Breast epithelium (tissue), 4 donors: ENCODE measurements at regions not wholly inside any gene's neighbourhood (a gene's known extent, or its start where the extent isn't known, plus 50 kb on each side); places are given as distances from the start of the nearest gene placed in this dataset.

Experiments used
- DNase-seq, 2 donors: peaks; one replicate each; pipeline ENCODE4 v3.0.0-alpha.2; 2019; ENCODE audit warnings: low spot score in 2 of 2
- H3K27ac ChIP-seq, 2 donors: fragments of 200-600 bp; sonication (generic) in 1 of 2; one replicate each; pipeline ENCODE4 v1.5.1; 2016 to 2019; ENCODE audit warnings: mild to moderate bottlenecking in 1 of 2
- H3K27me3 ChIP-seq, 2 donors: fragments of 200-600 bp; sonication (generic) in 1 of 2; one replicate each; pipeline versions ENCODE4 v1.5.1 to v1.6.0; 2017 to 2019; ENCODE audit warnings: control low read depth in 1 of 2, mild to moderate bottlenecking in 1 of 2
- H3K36me3 ChIP-seq: fragments of 200-600 bp; one replicate; pipeline ENCODE4 v1.5.1; 2019
- H3K4me1 ChIP-seq, 2 donors: fragments of 200-600 bp; sonication (generic); one replicate each; pipeline ENCODE4 v1.5.1; 2016 to 2019; ENCODE audit warnings: control low read depth in 1 of 2
- H3K4me3 ChIP-seq, 3 donors: fragments of 200-600 bp; sonication (generic); 1 replicate in 2 of 3; 2 replicates in 1 of 3; pipeline ENCODE4 v1.5.1; 2016 to 2019; ENCODE audit warnings: mild to moderate bottlenecking in 3 of 3, moderate library complexity in 2 of 3
- H3K9me3 ChIP-seq, 2 donors: fragments of 200-600 bp; sonication (generic) in 1 of 2; one replicate each; pipeline ENCODE4 v1.5.1; 2016 to 2019; ENCODE audit warnings: control low read depth in 1 of 2
- POLR2A ChIP-seq: fragments of 450-650 bp; IDR thresholded peaks from one replicate; pipeline ENCODE4 v1.6.1; 2016; ENCODE audit warnings: antibody characterized with exemption, mild to moderate bottlenecking, moderate library complexity
- POLR2AphosphoS5 ChIP-seq, 3 donors: sonication (generic); formaldehyde crosslinking; IDR thresholded peaks; one replicate each; pipeline ENCODE4 v1.6.1; 2017; ENCODE audit warnings: antibody characterized with exemption in 3 of 3
- intact Hi-C: fragments of 100-400 bp; cut with DNase I; formaldehyde crosslinking; loops from one replicate; pipeline ENCODE4 v1.15.1; 2023; ENCODE audit warnings: low total_unique reads
- TF ChIP-seq, protein P1 (sequence below), 3 donors: fragments of 450-650 bp; IDR thresholded peaks; one replicate each; pipeline ENCODE4 v1.5.1; 2016 to 2017; ENCODE audit warnings: antibody characterized with exemption in 3 of 3, mild to moderate bottlenecking in 3 of 3, moderate library complexity in 3 of 3

DNA sequence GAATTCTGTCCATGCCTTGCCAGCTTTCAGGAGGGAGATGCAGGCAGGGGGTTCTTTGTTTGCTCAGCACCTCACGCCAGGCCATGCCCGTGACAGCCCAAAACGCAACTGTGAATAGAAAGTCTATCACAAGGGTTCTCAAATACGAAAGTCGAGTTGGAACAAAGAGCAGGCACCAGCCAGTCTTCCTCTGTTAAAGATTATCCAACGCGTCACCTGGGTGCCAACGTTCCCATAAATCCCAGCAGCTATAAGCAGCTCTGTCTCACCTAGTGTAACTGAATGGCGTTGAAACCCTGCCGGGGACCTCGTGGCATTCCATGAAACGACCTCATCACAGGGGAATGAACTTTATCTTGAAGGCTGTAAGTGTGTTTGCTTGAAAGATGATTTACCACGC, 84.8 kb upstream of the GATA6 start:
- H3K36me3 ChIP-seq, result no peaks in the 10 kb centered on the region
- H3K27ac ChIP-seq, result no peak overlapping the region
- no peaks in the 10 kb centered on the region for H3K27me3 ChIP-seq
- intact Hi-C loops, result no loop called here
- DNase-seq, result no peak
- H3K4me1 ChIP-seq, result no peaks in the 10 kb centered on the region
- TF ChIP-seq POLR2AphosphoS5 (IDR thresholded peaks at IDR 0.05), result no peak
- TF ChIP-seq, protein P1, sequence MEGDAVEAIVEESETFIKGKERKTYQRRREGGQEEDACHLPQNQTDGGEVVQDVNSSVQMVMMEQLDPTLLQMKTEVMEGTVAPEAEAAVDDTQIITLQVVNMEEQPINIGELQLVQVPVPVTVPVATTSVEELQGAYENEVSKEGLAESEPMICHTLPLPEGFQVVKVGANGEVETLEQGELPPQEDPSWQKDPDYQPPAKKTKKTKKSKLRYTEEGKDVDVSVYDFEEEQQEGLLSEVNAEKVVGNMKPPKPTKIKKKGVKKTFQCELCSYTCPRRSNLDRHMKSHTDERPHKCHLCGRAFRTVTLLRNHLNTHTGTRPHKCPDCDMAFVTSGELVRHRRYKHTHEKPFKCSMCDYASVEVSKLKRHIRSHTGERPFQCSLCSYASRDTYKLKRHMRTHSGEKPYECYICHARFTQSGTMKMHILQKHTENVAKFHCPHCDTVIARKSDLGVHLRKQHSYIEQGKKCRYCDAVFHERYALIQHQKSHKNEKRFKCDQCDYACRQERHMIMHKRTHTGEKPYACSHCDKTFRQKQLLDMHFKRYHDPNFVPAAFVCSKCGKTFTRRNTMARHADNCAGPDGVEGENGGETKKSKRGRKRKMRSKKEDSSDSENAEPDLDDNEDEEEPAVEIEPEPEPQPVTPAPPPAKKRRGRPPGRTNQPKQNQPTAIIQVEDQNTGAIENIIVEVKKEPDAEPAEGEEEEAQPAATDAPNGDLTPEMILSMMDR (IDR thresholded peaks at IDR 0.05), result no peak
- no peak for TF ChIP-seq POLR2A
- no peaks in the 10 kb centered on the region for H3K9me3 ChIP-seq
- H3K4me3 ChIP-seq, result no peak overlapping the region

DNA sequence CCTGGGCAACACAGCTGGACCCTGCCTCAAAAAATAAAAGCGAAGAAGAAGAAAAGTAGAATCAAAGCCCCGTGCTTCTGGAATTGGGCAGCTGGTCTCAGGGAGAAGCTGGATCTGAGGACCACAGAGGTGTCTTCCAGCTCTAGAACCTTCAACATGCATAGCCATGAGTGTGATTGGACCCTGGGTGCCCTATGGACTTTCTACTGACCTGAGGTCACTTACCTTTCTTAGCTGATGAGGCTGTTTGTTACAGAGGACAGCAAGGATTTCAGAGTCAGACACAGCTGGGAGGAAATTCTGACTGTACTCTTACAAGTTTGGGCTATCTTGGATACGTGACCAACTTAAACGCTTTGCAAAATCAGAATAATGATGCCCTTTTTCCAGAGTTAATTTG, 82.4 kb upstream of the GATA6 start:
- H3K27ac ChIP-seq, result no peak overlapping the region
- no peak for DNase-seq

DNA sequence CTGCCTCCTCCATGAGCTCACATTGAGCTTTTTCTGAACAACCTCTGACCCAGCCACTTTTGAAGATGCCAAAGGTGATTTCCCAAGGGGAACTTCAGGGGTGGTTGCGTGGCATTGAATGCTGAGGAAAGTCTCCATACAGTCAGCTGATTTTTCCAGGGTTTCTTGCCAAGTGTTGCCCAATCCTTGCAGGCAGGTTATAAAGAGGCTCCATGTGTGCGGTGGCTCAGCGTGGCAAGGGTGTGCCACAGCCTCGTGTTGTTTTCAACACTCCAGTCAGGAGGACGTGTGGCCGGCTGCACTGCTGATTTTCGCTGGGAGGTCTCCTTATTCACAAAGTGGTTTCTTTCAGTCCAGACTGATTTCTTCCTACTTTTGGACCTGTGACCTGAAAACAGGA, 81.4 kb upstream of the GATA6 start:
- H3K4me1 ChIP-seq, result no peaks in the 10 kb centered on the region
- TF ChIP-seq POLR2A (no peak), POLR2AphosphoS5 (IDR thresholded peaks at IDR 0.05) (no peak)
- TF ChIP-seq, protein P1 (IDR thresholded peaks at IDR 0.05), result no peak
- intact Hi-C loops, result no loop called here
- H3K36me3 ChIP-seq, result no peaks in the 10 kb centered on the region
- no peak overlapping the region for H3K27ac ChIP-seq
- peak in 1 of 2 donors; percentile 28 for DNase-seq
- no peak overlapping the region for H3K4me3 ChIP-seq
- no peaks in the 10 kb centered on the region for H3K27me3 ChIP-seq
- no peaks in the 10 kb centered on the region for H3K9me3 ChIP-seq

More for the DNA sequence above, 82.4 kb upstream of the GATA6 start:
- Histone ChIP-seq H3K27me3 (no peaks in the 10 kb centered on the region), H3K9me3 (no peaks in the 10 kb centered on the region), H3K36me3 (no peaks in the 10 kb centered on the region), H3K4me3 (no peak overlapping the region), H3K4me1 (no peaks in the 10 kb centered on the region)
- TF ChIP-seq, protein P1 (IDR thresholded peaks at IDR 0.05), result no peak
- no peak for TF ChIP-seq POLR2AphosphoS5 (IDR thresholded peaks at IDR 0.05)
- no peak for TF ChIP-seq POLR2A
- intact Hi-C loops, result no loop called here

DNA sequence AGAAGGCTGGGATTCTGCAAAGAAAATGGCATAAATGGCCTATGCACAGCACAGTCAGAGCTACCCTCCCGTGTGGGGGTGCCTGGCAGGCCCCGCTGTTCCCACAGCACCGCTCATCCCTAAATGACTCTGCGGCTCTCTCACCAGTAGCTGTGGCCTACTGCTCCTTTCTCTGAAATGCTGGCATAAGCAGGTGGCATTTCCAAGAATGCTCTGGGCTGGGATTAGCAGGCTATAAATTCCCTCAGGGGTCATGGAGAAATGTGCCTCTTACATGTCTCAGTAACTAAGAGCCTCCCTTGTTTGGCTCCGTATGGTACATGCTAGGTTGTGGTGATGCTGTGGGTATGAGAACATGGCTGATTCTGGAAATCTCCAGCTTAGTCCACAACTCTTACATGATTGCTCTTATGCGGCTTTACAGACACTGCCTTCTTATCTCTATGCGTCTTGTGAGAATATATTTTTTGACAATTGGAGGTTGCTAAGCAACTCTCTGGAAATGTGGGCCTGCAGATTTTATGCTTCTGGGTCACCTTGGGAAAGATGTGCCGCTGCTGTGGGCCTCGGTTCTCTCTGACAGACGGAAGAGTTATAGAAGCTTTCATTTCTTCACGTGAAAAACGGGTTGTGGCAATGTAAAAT, 80.3 kb upstream of the GATA6 start:
- Histone ChIP-seq H3K27ac (no peak overlapping the region), H3K4me3 (no peak overlapping the region), H3K9me3 (no peaks in the 10 kb centered on the region), H3K27me3 (no peaks in the 10 kb centered on the region), H3K36me3 (no peaks in the 10 kb centered on the region), H3K4me1 (no peaks in the 10 kb centered on the region)
- TF ChIP-seq POLR2AphosphoS5 (IDR thresholded peaks at IDR 0.05), result no peak
- TF ChIP-seq, protein P1 (IDR thresholded peaks at IDR 0.05), result no peak
- no peak for TF ChIP-seq POLR2A
- intact Hi-C loops, result no loop called here
- no peak for DNase-seq

DNA sequence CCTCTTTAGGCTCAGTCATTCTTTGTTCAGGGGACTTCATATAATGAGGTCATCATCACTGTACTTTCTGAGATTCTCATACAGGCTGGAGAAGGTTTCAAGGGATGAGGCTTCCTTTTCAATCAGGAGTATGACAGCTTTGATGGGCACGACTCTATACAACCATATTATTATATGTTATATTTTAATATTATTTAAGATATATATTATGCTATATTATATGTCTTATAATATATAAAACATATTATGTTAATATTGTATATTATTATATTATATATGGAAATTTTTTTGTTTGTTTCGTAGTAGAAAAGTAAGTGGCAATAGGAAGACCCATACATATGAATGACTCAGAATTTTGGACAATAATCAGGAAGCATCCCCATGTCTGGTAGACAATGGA, 78.0 kb upstream of the GATA6 start:
- no peak for DNase-seq
- intact Hi-C loops, result no loop called here
- no peaks in the 10 kb centered on the region for H3K9me3 ChIP-seq
- TF ChIP-seq POLR2AphosphoS5 (IDR thresholded peaks at IDR 0.05) (no peak), POLR2A (no peak)
- TF ChIP-seq, protein P1 (IDR thresholded peaks at IDR 0.05), result no peak
- H3K4me3 ChIP-seq, result no peak overlapping the region
- no peaks in the 10 kb centered on the region for H3K36me3 ChIP-seq
- H3K4me1 ChIP-seq, result no peaks in the 10 kb centered on the region
- no peaks in the 10 kb centered on the region for H3K27me3 ChIP-seq
- no peak overlapping the region for H3K27ac ChIP-seq
